H1 (cell line): ENCODE measurements at regions not wholly inside any gene's neighbourhood (a gene's known extent, or its start where the extent isn't known, plus 50 kb on each side); places are given as distances from the start of the nearest gene placed in this dataset.

Source experiments
- BCL11A ChIP-seq, 2 experiments: IDR thresholded peaks; one replicate each; pipeline ENCODE4 v1.6.1; 2011; ENCODE audit warnings: low read depth in 2 of 2, low read length in 2 of 2, mild to moderate bottlenecking in 2 of 2
- TAF1 ChIP-seq: IDR thresholded peaks from 2 replicates; pipeline ENCODE4 v1.6.1; 2011; ENCODE audit warnings: mild to moderate bottlenecking, low read depth, low read length
- ZNF274 ChIP-seq: IDR thresholded peaks from 2 replicates; pipeline ENCODE4 v1.7.0; 2012; ENCODE audit warnings: low read length, borderline replicate concordance; ENCODE audit errors: extremely low read depth

DNA sequence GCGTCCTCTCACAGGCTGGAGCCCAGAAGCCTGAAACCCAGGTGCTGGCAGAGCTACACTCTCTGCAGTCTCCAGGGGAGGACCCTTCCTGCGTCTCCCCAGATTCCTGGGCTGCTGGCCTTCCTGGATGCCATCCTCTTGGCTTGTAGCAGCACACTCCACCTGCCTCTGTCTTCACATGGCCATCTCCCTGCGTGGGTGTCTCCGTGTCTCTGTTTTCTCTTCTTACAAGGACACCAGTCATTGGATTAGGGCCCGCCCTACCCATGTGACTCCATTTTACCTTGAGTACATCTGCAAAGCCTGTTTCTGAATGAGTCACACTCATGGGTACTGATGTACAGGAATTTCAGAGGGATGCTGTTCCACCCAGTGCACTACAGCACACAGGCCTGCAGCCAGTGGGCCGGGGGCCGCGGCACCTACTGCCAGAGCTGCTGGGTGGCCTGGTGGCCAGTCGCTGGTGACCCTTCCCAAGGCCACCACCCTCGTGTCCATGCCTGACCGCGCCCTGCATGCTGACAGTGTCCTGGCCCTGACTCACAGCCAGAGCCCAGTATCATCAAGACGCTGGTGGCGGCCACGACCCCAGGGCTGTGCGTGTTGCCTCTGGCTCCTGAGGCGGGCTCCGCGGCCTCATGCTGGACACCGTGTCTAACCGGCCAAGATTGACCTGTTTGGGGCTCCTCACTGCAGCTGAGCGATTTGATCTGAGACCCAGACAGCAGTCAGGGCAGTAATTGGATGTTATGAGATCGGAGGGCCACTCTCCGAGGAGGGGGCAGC lies 63.6 kb upstream of the NKX1-1 start (continued):
- no peak for TF ChIP-seq ZNF274
- no peak for TF ChIP-seq TAF1
- TF ChIP-seq BCL11A (IDR thresholded peaks at IDR 0.05; ENCODE audit: low read depth in 2 of 2, low read length in 2 of 2) = no peak
- TF ChIP-seq, all 59 proteins: peak for 0
